Panc1 (cell line): ENCODE measurements at regions not wholly inside any gene's neighbourhood (a gene's known extent, or its start where the extent isn't known, plus 50 kb on each side); places are given as distances from the start of the nearest gene placed in this dataset.

ENCODE experiments used
- TF ChIP-seq, protein P1 (sequence below): fragments of 450-650 bp; IDR thresholded peaks from 2 replicates; pipeline ENCODE4 v1.5.1; 2017; ENCODE audit warnings: mild to moderate bottlenecking
- TF ChIP-seq, protein P2 (sequence below), 2 experiments: IDR thresholded peaks; 2 replicates each; pipeline ENCODE4 v1.6.1; 2011 to 2012; ENCODE audit warnings: low read depth in 2 of 2, control low read depth in 1 of 2, low read length in 1 of 2, mild to moderate bottlenecking in 1 of 2, moderate library complexity in 1 of 2; ENCODE audit not compliant: insufficient read depth in 1 of 2

DNA sequence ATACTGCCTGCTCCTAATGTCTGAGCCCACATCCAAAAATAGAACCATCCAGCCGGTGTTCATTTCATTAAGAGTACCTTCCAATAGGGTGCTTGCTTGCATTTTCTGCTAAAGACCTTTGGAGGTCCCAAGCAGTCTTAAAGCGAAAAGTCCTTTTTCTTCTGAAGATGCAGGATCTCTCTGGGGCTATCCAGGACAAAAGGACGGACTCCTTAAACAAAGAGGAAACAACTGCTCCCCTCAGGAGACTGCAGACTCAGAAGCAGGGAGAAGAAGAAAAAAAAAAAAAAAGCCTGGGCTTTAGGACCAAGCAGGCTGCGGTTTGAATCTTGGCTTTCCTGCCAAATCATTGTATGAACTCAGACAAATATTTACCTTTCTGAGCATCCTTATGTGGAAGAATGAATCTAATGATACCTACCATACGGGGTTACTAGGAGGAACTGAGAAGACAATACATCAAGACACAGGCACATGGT, 204.0 kb downstream of the PLPP3 start:
- TF ChIP-seq, protein P1, sequence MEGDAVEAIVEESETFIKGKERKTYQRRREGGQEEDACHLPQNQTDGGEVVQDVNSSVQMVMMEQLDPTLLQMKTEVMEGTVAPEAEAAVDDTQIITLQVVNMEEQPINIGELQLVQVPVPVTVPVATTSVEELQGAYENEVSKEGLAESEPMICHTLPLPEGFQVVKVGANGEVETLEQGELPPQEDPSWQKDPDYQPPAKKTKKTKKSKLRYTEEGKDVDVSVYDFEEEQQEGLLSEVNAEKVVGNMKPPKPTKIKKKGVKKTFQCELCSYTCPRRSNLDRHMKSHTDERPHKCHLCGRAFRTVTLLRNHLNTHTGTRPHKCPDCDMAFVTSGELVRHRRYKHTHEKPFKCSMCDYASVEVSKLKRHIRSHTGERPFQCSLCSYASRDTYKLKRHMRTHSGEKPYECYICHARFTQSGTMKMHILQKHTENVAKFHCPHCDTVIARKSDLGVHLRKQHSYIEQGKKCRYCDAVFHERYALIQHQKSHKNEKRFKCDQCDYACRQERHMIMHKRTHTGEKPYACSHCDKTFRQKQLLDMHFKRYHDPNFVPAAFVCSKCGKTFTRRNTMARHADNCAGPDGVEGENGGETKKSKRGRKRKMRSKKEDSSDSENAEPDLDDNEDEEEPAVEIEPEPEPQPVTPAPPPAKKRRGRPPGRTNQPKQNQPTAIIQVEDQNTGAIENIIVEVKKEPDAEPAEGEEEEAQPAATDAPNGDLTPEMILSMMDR, result no peak
- TF ChIP-seq, protein P2, sequence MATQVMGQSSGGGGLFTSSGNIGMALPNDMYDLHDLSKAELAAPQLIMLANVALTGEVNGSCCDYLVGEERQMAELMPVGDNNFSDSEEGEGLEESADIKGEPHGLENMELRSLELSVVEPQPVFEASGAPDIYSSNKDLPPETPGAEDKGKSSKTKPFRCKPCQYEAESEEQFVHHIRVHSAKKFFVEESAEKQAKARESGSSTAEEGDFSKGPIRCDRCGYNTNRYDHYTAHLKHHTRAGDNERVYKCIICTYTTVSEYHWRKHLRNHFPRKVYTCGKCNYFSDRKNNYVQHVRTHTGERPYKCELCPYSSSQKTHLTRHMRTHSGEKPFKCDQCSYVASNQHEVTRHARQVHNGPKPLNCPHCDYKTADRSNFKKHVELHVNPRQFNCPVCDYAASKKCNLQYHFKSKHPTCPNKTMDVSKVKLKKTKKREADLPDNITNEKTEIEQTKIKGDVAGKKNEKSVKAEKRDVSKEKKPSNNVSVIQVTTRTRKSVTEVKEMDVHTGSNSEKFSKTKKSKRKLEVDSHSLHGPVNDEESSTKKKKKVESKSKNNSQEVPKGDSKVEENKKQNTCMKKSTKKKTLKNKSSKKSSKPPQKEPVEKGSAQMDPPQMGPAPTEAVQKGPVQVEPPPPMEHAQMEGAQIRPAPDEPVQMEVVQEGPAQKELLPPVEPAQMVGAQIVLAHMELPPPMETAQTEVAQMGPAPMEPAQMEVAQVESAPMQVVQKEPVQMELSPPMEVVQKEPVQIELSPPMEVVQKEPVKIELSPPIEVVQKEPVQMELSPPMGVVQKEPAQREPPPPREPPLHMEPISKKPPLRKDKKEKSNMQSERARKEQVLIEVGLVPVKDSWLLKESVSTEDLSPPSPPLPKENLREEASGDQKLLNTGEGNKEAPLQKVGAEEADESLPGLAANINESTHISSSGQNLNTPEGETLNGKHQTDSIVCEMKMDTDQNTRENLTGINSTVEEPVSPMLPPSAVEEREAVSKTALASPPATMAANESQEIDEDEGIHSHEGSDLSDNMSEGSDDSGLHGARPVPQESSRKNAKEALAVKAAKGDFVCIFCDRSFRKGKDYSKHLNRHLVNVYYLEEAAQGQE (IDR thresholded peaks at IDR 0.05; ENCODE audit: insufficient read depth in 1 of 2, low read depth in 2 of 2, low read length in 1 of 2), result no peak
